Muscle layer of duodenum (tissue), 2 donors: ENCODE measurements at regions not wholly inside any gene's neighbourhood (a gene's known extent, or its start where the extent isn't known, plus 50 kb on each side); places are given as distances from the start of the nearest gene placed in this dataset.

Experiments used
- H3K27ac ChIP-seq: one replicate; pipeline ENCODE4 v1.7.0; 2013; ENCODE audit warnings: mild to moderate bottlenecking, low read length
- H3K27me3 ChIP-seq: one replicate; pipeline ENCODE4 v1.7.0; 2013; ENCODE audit warnings: low read depth, mild to moderate bottlenecking, control low read depth, low read length
- H3K36me3 ChIP-seq, 2 donors: one replicate each; pipeline ENCODE4 v1.7.0; 2013; ENCODE audit warnings: low read length in 2 of 2, control low read depth in 1 of 2, mild to moderate bottlenecking in 1 of 2; ENCODE audit not compliant: insufficient read depth in 2 of 2, control insufficient read depth in 1 of 2
- H3K4me1 ChIP-seq, 2 donors: one replicate each; pipeline ENCODE4 v1.7.0; 2013; ENCODE audit warnings: low read length in 2 of 2, mild to moderate bottlenecking in 2 of 2, control low read depth in 1 of 2, moderate library complexity in 1 of 2; ENCODE audit not compliant: insufficient read depth in 2 of 2, control insufficient read depth in 1 of 2
- H3K4me3 ChIP-seq, 2 donors: one replicate each; pipeline ENCODE4 v1.7.0; 2013; ENCODE audit warnings: low read length in 2 of 2, low read depth in 1 of 2, mild to moderate bottlenecking in 1 of 2
- H3K9me3 ChIP-seq, 2 donors: one replicate each; pipeline ENCODE4 v1.7.0; 2013; ENCODE audit warnings: low read length in 2 of 2, control low read depth in 1 of 2, mild to moderate bottlenecking in 1 of 2; ENCODE audit not compliant: control insufficient read depth in 1 of 2
- donor health status: healthy.

DNA sequence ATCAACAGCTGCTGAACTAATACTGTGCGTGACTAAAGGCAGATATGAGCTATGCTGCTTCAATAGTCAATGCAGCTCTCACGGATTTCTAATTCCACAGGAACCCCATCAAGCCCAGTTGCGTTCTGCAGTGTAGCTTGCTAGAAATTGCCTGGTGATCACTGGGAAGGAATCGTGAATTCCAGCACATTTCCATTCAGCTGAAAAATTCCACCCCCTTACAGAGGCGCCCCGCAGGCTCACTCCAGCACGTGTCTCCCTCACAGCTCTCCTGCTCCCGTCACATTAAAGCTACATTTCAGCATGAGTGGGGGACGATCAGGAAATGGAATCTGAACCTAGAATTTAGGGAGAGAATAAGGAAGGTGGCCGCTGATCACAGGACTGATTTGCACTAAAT, 534.8 kb downstream of the TCERG1L start:
- Histone ChIP-seq H3K27me3 (peaks cover 6% of the 10 kb centered on the region), H3K4me3 (no peak overlapping the region), H3K4me1 (no peaks in the 10 kb centered on the region), H3K36me3 (no peaks in the 10 kb centered on the region), H3K9me3 (no peaks in the 10 kb centered on the region), H3K27ac (no peak overlapping the region)

DNA sequence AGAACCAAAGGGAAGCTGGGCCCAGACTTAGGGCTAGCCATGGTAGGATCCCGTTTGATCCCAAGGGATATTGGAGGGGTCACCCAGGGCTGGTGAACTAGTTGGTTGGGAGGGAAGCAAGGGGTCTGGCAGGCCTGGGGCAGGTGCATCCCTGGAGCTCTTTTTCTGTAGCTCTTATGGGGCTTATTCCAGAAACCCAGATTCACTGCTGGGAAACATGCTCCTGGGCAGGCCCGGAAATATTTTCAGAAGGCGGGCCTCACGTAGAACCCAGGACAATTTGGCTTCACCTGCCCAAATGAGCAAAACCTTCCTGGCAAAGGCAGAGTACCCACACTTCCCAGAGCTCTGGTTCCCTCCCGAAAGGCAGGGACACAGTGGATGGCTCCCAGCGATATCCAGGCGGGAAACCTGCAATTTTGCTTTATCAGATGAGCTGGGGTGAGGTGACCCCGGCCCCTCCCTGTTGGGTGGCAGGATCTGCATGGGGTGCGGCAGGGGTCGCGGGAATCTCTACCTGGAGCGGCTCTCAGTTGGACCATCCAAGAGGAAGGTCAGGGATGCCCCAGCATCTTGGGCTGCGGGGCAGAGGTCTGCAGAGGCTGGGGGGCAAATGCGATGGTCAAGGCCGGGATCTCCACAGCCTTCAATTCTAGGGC, 533.9 kb downstream of the TCERG1L start:
- peaks cover 6% of the 10 kb centered on the region for H3K27me3 ChIP-seq
- no peak overlapping the region for H3K4me3 ChIP-seq
- H3K36me3 ChIP-seq = no peaks in the 10 kb centered on the region
- H3K9me3 ChIP-seq = no peaks in the 10 kb centered on the region
- no peaks in the 10 kb centered on the region for H3K4me1 ChIP-seq
- no peak overlapping the region for H3K27ac ChIP-seq

GRCh38 chr10:130778166-130778545, 533.4 kb downstream of the TCERG1L start:
- H3K27ac ChIP-seq = no peak overlapping the region
- peaks cover 6% of the 10 kb centered on the region for H3K27me3 ChIP-seq
- no peaks in the 10 kb centered on the region for H3K9me3 ChIP-seq
- no peak overlapping the region for H3K4me3 ChIP-seq
- H3K36me3 ChIP-seq = no peaks in the 10 kb centered on the region
- H3K4me1 ChIP-seq = no peaks in the 10 kb centered on the region

DNA sequence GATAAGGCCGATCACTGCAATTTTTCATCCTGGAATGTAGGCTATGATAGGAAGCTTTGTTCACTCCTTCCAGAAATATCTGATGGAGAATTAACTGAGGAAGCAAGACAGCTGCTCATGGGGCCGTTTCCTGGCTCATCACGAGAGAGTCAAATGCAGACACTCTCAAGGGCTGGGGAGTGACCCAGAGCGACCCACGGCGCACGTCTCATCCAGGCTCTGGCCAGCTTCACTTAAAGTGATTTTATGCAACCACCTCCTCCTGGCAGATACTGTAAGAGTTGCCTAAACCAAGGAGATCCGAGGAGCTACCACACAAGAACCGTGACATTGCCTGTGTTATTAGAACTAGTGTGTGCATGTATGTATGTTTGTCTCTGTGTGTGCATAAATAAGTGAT, 530.8 kb downstream of the TCERG1L start:
- Histone ChIP-seq H3K27me3 (no peaks in the 10 kb centered on the region), H3K4me3 (no peak overlapping the region), H3K36me3 (no peaks in the 10 kb centered on the region), H3K4me1 (no peaks in the 10 kb centered on the region), H3K27ac (no peak overlapping the region), H3K9me3 (no peaks in the 10 kb centered on the region)

DNA sequence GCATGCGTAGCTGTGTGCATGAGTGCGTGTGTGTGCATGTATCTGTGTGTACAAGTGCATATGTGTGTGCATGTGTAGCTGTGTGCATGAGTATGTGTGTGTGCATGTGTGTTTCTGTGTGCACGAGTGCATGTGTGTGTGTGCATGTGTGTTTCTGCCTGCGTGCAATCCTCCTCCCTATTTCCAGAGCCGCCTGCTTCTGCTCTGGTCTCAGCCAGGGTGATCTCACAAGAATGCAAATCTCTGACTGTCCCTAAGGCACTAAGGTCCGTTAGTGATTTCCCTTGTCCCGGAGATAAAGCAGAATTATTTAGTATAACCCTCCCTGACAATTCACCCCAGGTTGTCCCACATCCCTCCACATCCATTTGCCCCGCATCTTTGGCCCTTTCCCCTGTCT, 530.3 kb downstream of the TCERG1L start:
- H3K9me3 ChIP-seq = no peaks in the 10 kb centered on the region
- no peaks in the 10 kb centered on the region for H3K4me1 ChIP-seq
- H3K27me3 ChIP-seq = no peaks in the 10 kb centered on the region
- no peaks in the 10 kb centered on the region for H3K36me3 ChIP-seq
- H3K27ac ChIP-seq = no peak overlapping the region
- no peak overlapping the region for H3K4me3 ChIP-seq

GRCh38 chr10:130781623-130782022, 529.9 kb downstream of the TCERG1L start:
- Histone ChIP-seq H3K4me3 (no peak overlapping the region), H3K36me3 (no peaks in the 10 kb centered on the region), H3K9me3 (no peaks in the 10 kb centered on the region), H3K4me1 (no peaks in the 10 kb centered on the region), H3K27ac (no peak overlapping the region), H3K27me3 (no peaks in the 10 kb centered on the region)

DNA sequence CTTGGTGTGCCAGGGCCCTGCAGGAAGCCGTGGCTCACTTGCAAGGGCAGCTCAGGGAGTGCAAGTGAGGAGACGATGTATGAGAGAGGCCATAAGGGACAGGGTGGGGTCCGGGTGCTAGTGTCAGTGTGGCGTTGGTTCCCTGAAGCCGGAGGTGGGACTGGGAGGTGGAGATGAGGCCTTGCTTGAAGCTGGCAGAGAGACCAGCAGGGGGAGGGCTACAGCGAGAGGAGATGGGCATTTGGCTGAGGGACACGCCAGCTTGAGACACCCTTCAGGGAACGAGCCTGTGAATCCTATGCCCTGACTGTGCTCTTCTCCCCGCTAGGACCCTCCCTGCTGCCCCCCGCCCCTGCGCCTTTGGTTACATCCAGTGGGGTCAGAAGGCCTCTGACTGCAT, 529.1 kb downstream of the TCERG1L start:
- Histone ChIP-seq H3K4me3 (no peak overlapping the region), H3K9me3 (no peaks in the 10 kb centered on the region), H3K36me3 (no peaks in the 10 kb centered on the region), H3K27ac (no peak overlapping the region), H3K27me3 (no peaks in the 10 kb centered on the region), H3K4me1 (no peaks in the 10 kb centered on the region)

- Histone ChIP-seq H3K4me3 (no peak overlapping the region), H3K27me3 (no peaks in the 10 kb centered on the region), H3K4me1 (no peaks in the 10 kb centered on the region), H3K9me3 (no peaks in the 10 kb centered on the region), H3K36me3 (no peaks in the 10 kb centered on the region), H3K27ac (no peak overlapping the region)
These were observed 527.2 kb downstream of the TCERG1L start for GRCh38 chr10:130784326-130784725.

GRCh38 chr10:130786365-130786966, 525.1 kb downstream of the TCERG1L start:
- H3K4me1 ChIP-seq = no peaks in the 10 kb centered on the region
- no peaks in the 10 kb centered on the region for H3K27me3 ChIP-seq
- H3K27ac ChIP-seq = no peak overlapping the region
- no peak overlapping the region for H3K4me3 ChIP-seq
- no peaks in the 10 kb centered on the region for H3K9me3 ChIP-seq
- H3K36me3 ChIP-seq = no peaks in the 10 kb centered on the region

- Histone ChIP-seq H3K4me3 (no peak overlapping the region), H3K27me3 (no peaks in the 10 kb centered on the region)
These were observed 524.3 kb downstream of the TCERG1L start for GRCh38 chr10:130787243-130787642.

DNA sequence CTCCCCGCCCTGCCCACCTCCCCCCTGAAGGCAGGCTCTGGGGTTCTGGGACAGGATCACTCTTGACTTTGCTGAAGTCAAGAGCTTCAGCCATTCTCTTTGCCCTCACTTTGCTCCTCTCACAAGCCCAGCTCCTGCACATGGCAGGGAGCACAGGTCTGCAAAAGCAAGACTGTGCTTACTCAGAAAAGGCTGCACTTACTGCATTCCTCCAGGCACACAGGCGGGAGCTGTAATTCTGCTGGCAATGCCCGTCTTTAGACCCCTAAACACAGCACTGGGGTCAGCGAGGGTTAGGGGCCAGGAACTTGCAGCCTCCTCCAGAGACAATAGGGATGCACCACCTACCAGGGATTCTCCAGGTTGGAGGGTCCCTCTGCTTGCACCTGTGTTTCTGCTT, 523.7 kb downstream of the TCERG1L start:
- H3K4me3 ChIP-seq = no peak overlapping the region
- no peaks in the 10 kb centered on the region for H3K36me3 ChIP-seq
- H3K27ac ChIP-seq = no peak overlapping the region
- H3K9me3 ChIP-seq = no peaks in the 10 kb centered on the region
- H3K4me1 ChIP-seq = no peaks in the 10 kb centered on the region
- no peaks in the 10 kb centered on the region for H3K27me3 ChIP-seq

More at GRCh38 chr10:130787243-130787642, 524.3 kb downstream of the TCERG1L start:
- no peak overlapping the region for H3K27ac ChIP-seq
- H3K4me1 ChIP-seq = no peaks in the 10 kb centered on the region
- no peaks in the 10 kb centered on the region for H3K36me3 ChIP-seq
- H3K9me3 ChIP-seq = no peaks in the 10 kb centered on the region

GRCh38 chr10:130790339-130790738, 521.2 kb downstream of the TCERG1L start:
- no peaks in the 10 kb centered on the region for H3K27me3 ChIP-seq
- H3K9me3 ChIP-seq = no peaks in the 10 kb centered on the region
- no peak overlapping the region for H3K4me3 ChIP-seq
- H3K36me3 ChIP-seq = no peaks in the 10 kb centered on the region
- H3K27ac ChIP-seq = no peak overlapping the region
- H3K4me1 ChIP-seq = no peaks in the 10 kb centered on the region
